HG03439 (cell line): ENCODE measurements at regions not wholly inside any gene's neighbourhood (a gene's known extent, or its start where the extent isn't known, plus 50 kb on each side); places are given as distances from the start of the nearest gene placed in this dataset.
"Not testable (repeated sequence)": the region's sequence is repeated elsewhere in the genome, so short reads cannot be mapped to it uniquely, and the experiment has no call there.

ENCODE experiments used
- ATAC-seq: cut with Tn5 transposase; IDR thresholded peaks from one replicate; pipeline ENCODE4 v1.9.1; 2021; ENCODE audit warnings: mild to moderate bottlenecking, moderate library complexity; ENCODE audit not compliant: unreplicated experiment

- ATAC-seq, result no peak
Measured at GRCh38 chr9:75718677-75719076, 171.8 kb upstream of the PCSK5 start.

- no peak for ATAC-seq
Measured at GRCh38 chr9:75728391-75728790, 162.1 kb upstream of the PCSK5 start.

- no peak for ATAC-seq
Measured at GRCh38 chr9:75734802-75735201, 155.7 kb upstream of the PCSK5 start.

GRCh38 chr9:75739884-75740611 is 150.4 kb upstream of the PCSK5 start:
- no peak for ATAC-seq

- ATAC-seq, result no peak
Measured at GRCh38 chr9:75743855-75744254, 146.6 kb upstream of the PCSK5 start.

- no peak for ATAC-seq
Measured at GRCh38 chr9:75754080-75754479, 136.4 kb upstream of the PCSK5 start.

- ATAC-seq, result no peak
Measured at GRCh38 chr9:75775166-75775565, 115.3 kb upstream of the PCSK5 start.

- ATAC-seq, result no peak
Measured at GRCh38 chr9:75775966-75776691, 114.3 kb upstream of the PCSK5 start.

GRCh38 chr9:75780185-75780584 is 110.3 kb upstream of the PCSK5 start:
- no peak for ATAC-seq

- no peak for ATAC-seq
Measured at GRCh38 chr9:75788006-75788634, 102.4 kb upstream of the PCSK5 start.

- ATAC-seq, result no peak
Measured at GRCh38 chr9:75797085-75797580, 93.3 kb upstream of the PCSK5 start.

GRCh38 chr9:75798505-75798904 is 92.0 kb upstream of the PCSK5 start:
- no peak for ATAC-seq

GRCh38 chr9:75803130-75803529 is 87.3 kb upstream of the PCSK5 start:
- no peak for ATAC-seq

GRCh38 chr9:75810063-75810462 is 80.4 kb upstream of the PCSK5 start:
- ATAC-seq, result no peak

- no peak for ATAC-seq
Measured at GRCh38 chr9:75811692-75812091, 78.8 kb upstream of the PCSK5 start.

- ATAC-seq, result no peak
Measured at GRCh38 chr9:75812141-75812540, 78.3 kb upstream of the PCSK5 start.

- ATAC-seq, result no peak
Measured at GRCh38 chr9:75814667-75815066, 75.8 kb upstream of the PCSK5 start.

- not testable (repeated sequence) for ATAC-seq
Measured at GRCh38 chr9:75820471-75821115, 69.9 kb upstream of the PCSK5 start.

GRCh38 chr9:75823151-75823550 is 67.3 kb upstream of the PCSK5 start:
- no peak for ATAC-seq

- no peak for ATAC-seq
Measured at GRCh38 chr9:75824816-75825568, 65.5 kb upstream of the PCSK5 start.

- no peak for ATAC-seq
Measured at GRCh38 chr9:75826314-75826713, 64.2 kb upstream of the PCSK5 start.
